ENCODE measurements at regions not wholly inside any gene's neighbourhood (a gene's known extent, or its start where the extent isn't known, plus 50 kb on each side); places are given as distances from the start of the nearest gene placed in this dataset.

GRCh38 chr5:98510143-98510985 is 263.1 kb upstream of the RGMB start:
- TF ChIP-seq CTCF (conservative IDR thresholded peaks at IDR 0.05) (no peak), ZFX (IDR thresholded peaks at IDR 0.05) (no peak)

All from C4-2B (cell line).